MM.1S (cell line): ENCODE measurements at regions not wholly inside any gene's neighbourhood (a gene's known extent, or its start where the extent isn't known, plus 50 kb on each side); places are given as distances from the start of the nearest gene placed in this dataset.
A peak's percentile ranks its signal among the peaks of the same experiment; 100 is the strongest.

ENCODE experiments used
- DNase-seq: peaks from one replicate; pipeline ENCODE4 v3.0.0-alpha.2; 2015
- H2AFZ ChIP-seq: fragments of 300-600 bp; sonication (generic); 2 replicates; pipeline ENCODE4 v1.6.0; 2016; ENCODE audit warnings: antibody characterized with exemption, low read length
- H3F3A ChIP-seq: fragments of 300-600 bp; sonication (generic); 2 replicates; pipeline ENCODE4 v1.6.1; 2016; ENCODE audit warnings: mild to moderate bottlenecking, antibody characterized with exemption, low read length, moderate library complexity, mixed read lengths; ENCODE audit not compliant: insufficient read depth
- H3K27ac ChIP-seq: fragments of 300-600 bp; sonication (generic); 2 replicates; pipeline ENCODE4 v1.5.1; 2016; ENCODE audit warnings: mild to moderate bottlenecking, low read length
- H3K27me3 ChIP-seq: fragments of 300-600 bp; sonication (generic); replicated peaks from 2 replicates; pipeline ENCODE4 v1.6.0; 2016; ENCODE audit warnings: low read length; ENCODE audit not compliant: insufficient read depth
- H3K36me3 ChIP-seq: fragments of 300-600 bp; sonication (generic); replicated peaks from 2 replicates; pipeline ENCODE4 v1.6.1; 2016; ENCODE audit warnings: mild to moderate bottlenecking, low read length, mixed read lengths; ENCODE audit not compliant: insufficient read depth
- H3K4me1 ChIP-seq: fragments of 300-600 bp; sonication (generic); 2 replicates; pipeline ENCODE4 v1.6.1; 2016; ENCODE audit warnings: low read length, mixed read lengths
- H3K4me2 ChIP-seq: fragments of 300-600 bp; sonication (generic); 2 replicates; pipeline ENCODE4 v1.6.0; 2016; ENCODE audit warnings: low read depth, low read length
- H3K4me3 ChIP-seq: fragments of 300-600 bp; sonication (generic); 2 replicates; pipeline ENCODE4 v1.5.1; 2016; ENCODE audit warnings: low read length, mixed read lengths
- H3K79me2 ChIP-seq: fragments of 300-600 bp; sonication (generic); 2 replicates; pipeline ENCODE4 v1.6.1; 2016; ENCODE audit warnings: mixed run types, low read length, mixed read lengths
- H3K9ac ChIP-seq: fragments of 300-600 bp; sonication (generic); 2 replicates; pipeline ENCODE4 v1.6.1; 2016; ENCODE audit warnings: low read length, mixed read lengths
- H3K9me2 ChIP-seq: fragments of 300-600 bp; sonication (generic); replicated peaks from 2 replicates; pipeline ENCODE4 v1.6.1; 2016; ENCODE audit warnings: mild to moderate bottlenecking, low read length, mixed read lengths; ENCODE audit not compliant: insufficient read depth
- H3K9me3 ChIP-seq: fragments of 300-600 bp; sonication (generic); replicated peaks from 2 replicates; pipeline ENCODE4 v1.6.1; 2016; ENCODE audit warnings: mild to moderate bottlenecking, low read length, mixed read lengths; ENCODE audit not compliant: insufficient read depth
- H4K20me1 ChIP-seq: fragments of 300-600 bp; sonication (generic); 2 replicates; pipeline ENCODE4 v1.6.1; 2016; ENCODE audit warnings: mild to moderate bottlenecking, low read length, moderate library complexity, mixed read lengths; ENCODE audit not compliant: insufficient read depth
- CTCF ChIP-seq: fragments of 300-600 bp; sonication (generic); IDR thresholded peaks from 2 replicates; pipeline ENCODE4 v1.5.1; 2016; ENCODE audit warnings: antibody characterized with exemption, low read length, mixed read lengths
- EZH2 ChIP-seq: fragments of 300-600 bp; sonication (generic); optimal IDR thresholded peaks from 2 replicates; pipeline ENCODE3; 2017; ENCODE audit warnings: low read depth, mild to moderate bottlenecking, antibody characterized with exemption, low read length, mixed read lengths
- EZH2phosphoT487 ChIP-seq: fragments of 300-600 bp; sonication (generic); IDR thresholded peaks from 2 replicates; pipeline ENCODE4 v1.6.1; 2018; ENCODE audit warnings: antibody characterized with exemption, low read length

- DNase-seq, result no peak
- H3K9me2 ChIP-seq, result no peaks in the 10 kb centered on the region
- H4K20me1 ChIP-seq, result no peaks in the 10 kb centered on the region
- H3K4me1 ChIP-seq, result no peaks in the 10 kb centered on the region
- no peaks in the 10 kb centered on the region for H3F3A ChIP-seq
- H3K4me3 ChIP-seq, result no peak overlapping the region
- H3K27ac ChIP-seq, result no peak overlapping the region
- no peak overlapping the region for H2AFZ ChIP-seq
- TF ChIP-seq EZH2 (no peak), CTCF (peak; percentile 30)
- no peaks in the 10 kb centered on the region for H3K36me3 ChIP-seq
- H3K27me3 ChIP-seq, result no peaks in the 10 kb centered on the region
- no peak overlapping the region for H3K4me2 ChIP-seq
- H3K9ac ChIP-seq, result no peak overlapping the region
- no peaks in the 10 kb centered on the region for H3K79me2 ChIP-seq
- H3K9me3 ChIP-seq, result no peaks in the 10 kb centered on the region
These were observed 1260.8 kb upstream of the WWC1 start for GRCh38 chr5:167030500-167031120.

DNA sequence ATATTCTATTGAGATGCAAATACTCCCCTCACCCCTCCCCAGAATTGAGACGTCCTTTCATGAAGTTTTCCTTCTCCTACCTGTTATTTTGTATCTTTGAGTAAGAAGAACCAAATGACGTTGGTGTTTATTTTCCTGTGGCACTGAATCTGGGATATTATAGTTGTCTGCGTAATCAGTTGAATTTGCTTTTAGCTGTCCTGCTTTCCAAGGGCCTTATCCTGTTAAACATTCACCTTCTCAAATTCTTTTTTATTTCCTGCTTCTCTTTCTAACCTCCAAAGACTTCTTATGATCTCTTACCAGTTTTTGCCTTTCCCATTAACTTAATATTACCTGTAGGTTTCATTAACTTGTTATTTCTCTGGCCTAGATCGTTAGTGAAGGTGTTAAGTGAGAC is 1254.9 kb upstream of the WWC1 start:
- Histone ChIP-seq H3K36me3 (no peaks in the 10 kb centered on the region), H3F3A (no peaks in the 10 kb centered on the region), H3K4me1 (no peaks in the 10 kb centered on the region), H3K27ac (no peak overlapping the region), H3K9ac (no peak overlapping the region), H3K9me3 (no peaks in the 10 kb centered on the region), H2AFZ (no peak overlapping the region), H4K20me1 (no peaks in the 10 kb centered on the region), H3K4me3 (no peak overlapping the region), H3K4me2 (no peak overlapping the region), H3K27me3 (no peaks in the 10 kb centered on the region), H3K79me2 (no peaks in the 10 kb centered on the region), H3K9me2 (no peaks in the 10 kb centered on the region)
- DNase-seq, result no peak
- TF ChIP-seq CTCF, result no peak
- TF ChIP-seq EZH2phosphoT487, result no peak
- TF ChIP-seq EZH2, result no peak

GRCh38 chr5:167049043-167049663 is 1242.3 kb upstream of the WWC1 start:
- no peaks in the 10 kb centered on the region for H3F3A ChIP-seq
- no peaks in the 10 kb centered on the region for H3K9me3 ChIP-seq
- H3K4me3 ChIP-seq, result no peak overlapping the region
- no peaks in the 10 kb centered on the region for H3K27me3 ChIP-seq
- H3K4me1 ChIP-seq, result no peaks in the 10 kb centered on the region
- H3K79me2 ChIP-seq, result no peaks in the 10 kb centered on the region
- no peaks in the 10 kb centered on the region for H3K9me2 ChIP-seq
- no peak overlapping the region for H3K9ac ChIP-seq
- H3K36me3 ChIP-seq, result no peaks in the 10 kb centered on the region
- H3K4me2 ChIP-seq, result no peak overlapping the region
- no peaks in the 10 kb centered on the region for H4K20me1 ChIP-seq
- H2AFZ ChIP-seq, result no peak overlapping the region
- H3K27ac ChIP-seq, result no peak overlapping the region
- peak; percentile 81 for DNase-seq
- TF ChIP-seq EZH2 (no peak), CTCF (peak; percentile 62)
